HG03060 (cell line): ENCODE measurements at regions not wholly inside any gene's neighbourhood (a gene's known extent, or its start where the extent isn't known, plus 50 kb on each side); places are given as distances from the start of the nearest gene placed in this dataset.
"Not testable (repeated sequence)": the region's sequence is repeated elsewhere in the genome, so short reads cannot be mapped to it uniquely, and the experiment has no call there.

Experiments
- ATAC-seq: cut with Tn5 transposase; IDR thresholded peaks from one replicate; pipeline ENCODE4 v1.9.1; 2021; ENCODE audit warnings: low read depth, moderate number of reproducible peaks; ENCODE audit not compliant: unreplicated experiment

DNA sequence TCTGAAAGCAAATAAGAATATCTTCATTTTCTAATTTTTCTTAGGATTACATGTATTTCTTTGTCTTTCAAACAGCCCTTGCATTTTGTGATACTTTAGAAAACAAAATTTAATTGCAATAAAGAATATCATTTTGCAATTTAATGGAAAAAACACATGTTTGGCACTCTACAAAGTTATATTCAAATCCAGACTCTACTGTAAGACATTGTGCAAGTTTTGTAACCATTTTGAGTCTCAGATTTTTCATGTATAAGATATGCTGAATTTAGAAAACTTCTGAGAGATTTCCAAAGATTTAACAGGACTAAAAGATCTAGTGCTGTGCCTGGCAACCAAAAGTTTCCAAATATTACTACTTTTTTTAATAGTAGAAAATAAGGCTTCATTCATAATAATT is 187.1 kb upstream of the AGTR1 start:
- ATAC-seq: no peak

DNA sequence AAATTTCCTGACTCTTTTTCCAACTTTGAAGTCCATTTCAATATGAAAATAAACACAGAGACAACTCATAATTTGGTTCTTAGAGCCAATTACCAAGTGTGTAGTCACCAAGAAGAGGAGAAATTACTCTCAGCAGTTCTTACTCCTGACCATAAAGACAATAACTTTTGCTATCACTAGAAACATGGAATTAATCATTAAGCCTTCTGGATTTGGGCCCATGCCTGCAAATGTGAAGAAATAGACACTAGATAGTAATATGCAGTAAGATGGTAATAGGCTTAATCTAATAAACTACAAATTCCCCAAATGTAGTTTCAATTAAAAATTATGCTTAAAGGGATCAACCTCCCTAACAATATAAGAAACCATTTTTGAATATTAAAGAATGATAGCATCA is 185.1 kb upstream of the AGTR1 start:
- no peak for ATAC-seq

GRCh38 chr3:148513096-148513543 is 184.6 kb upstream of the AGTR1 start:
- ATAC-seq: no peak

GRCh38 chr3:148518520-148518919 is 179.2 kb upstream of the AGTR1 start:
- ATAC-seq: no peak

DNA sequence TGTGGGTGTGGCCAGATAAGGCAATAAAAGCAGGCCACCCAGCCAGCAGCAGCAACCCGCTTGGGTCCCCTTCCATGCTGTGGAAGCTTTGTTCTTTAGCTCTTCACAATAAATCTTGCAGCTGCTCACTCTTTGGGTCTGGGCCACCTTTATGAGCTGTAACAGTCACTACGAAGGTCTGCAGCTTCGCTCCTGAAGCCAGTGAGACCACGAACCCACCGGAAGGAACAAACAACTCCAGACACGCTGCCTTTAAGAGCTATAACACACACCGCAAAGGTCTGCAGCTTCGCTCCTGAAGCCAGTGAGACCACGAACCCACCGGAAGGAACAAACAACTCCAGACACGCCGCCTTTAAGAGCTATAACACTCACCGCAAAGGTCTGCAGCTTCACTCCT is 172.1 kb upstream of the AGTR1 start:
- ATAC-seq: not testable (repeated sequence)

- ATAC-seq: no peak
These were observed 169.7 kb upstream of the AGTR1 start for GRCh38 chr3:148528024-148528423.

DNA sequence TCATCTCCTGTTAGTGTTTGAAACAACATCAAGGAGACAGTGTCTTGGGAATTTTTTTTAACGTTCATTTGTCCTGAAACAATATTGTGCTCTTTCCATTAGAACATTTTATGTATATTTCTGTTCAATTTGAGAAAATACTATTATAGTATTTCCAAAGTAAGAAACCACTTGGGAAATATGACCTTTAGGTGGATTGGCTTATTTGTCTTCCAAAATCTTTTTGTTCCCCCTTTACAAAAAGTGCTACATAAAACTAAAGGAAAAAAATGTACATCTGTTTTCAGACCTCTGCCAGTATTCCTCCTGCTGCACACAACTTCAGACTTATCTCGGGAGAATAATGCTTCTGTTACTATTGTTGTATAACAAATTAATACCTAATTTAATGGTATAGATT is 165.9 kb upstream of the AGTR1 start:
- no peak for ATAC-seq

DNA sequence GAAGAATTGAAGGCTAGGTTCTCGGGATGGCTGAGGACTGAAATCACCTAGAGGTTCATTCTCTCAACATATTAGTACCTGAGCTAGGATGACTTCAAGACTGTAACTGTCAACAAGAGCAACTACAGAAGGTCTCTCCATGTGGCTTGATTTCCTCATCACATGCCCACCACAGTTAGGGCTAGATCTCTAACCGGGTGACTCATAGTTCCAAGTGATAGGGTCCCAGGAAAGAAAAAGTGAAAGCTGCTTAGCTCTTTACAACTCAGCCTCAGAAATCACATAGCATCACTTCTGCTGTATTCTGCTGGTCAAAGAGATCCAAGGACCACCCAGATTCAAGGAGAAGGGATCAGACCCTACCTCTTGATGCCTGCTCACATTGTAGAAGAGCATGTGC is 165.4 kb upstream of the AGTR1 start:
- ATAC-seq: no peak

GRCh38 chr3:148532774-148533173 is 164.9 kb upstream of the AGTR1 start:
- no peak for ATAC-seq

- no peak for ATAC-seq
These were observed 163.4 kb upstream of the AGTR1 start for GRCh38 chr3:148534089-148534988.

DNA sequence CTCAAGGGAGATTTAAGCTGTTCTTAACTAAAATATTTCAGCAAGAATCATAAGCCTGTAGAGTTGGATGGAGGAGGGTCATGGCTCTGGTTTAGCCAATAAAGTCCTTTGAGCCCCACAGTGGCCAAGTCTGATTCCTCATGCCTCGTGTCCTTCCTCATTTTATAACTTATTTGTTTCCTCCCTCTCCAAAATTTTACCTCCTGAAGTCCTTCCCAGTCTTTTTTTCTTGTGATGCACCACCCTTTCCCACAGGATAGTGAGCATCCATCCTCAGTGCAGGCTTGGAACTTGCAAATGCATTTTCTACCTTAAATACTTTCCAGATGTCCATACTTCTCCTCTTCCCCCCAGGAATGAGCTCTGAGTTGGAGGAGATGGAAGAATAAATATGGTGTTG is 162.7 kb upstream of the AGTR1 start:
- no peak for ATAC-seq

DNA sequence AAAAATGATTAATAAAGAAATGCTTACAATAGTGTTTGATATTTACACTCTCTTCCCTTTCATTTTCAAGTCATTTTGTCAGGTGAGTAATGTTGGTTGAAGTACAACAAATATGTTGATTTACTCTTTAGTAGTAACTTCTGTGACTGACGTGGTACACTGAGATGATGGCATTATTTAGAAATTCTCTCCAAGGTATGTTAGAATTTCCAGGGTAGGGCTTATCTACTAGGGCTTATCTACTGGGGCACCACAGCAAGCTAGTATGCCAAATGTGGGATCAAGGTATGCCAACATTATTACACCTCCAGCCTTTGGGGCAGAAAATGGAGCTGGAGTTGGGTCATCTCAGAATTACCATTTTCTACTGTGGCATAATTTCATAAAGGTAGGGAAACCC is 157.4 kb upstream of the AGTR1 start:
- ATAC-seq: no peak

DNA sequence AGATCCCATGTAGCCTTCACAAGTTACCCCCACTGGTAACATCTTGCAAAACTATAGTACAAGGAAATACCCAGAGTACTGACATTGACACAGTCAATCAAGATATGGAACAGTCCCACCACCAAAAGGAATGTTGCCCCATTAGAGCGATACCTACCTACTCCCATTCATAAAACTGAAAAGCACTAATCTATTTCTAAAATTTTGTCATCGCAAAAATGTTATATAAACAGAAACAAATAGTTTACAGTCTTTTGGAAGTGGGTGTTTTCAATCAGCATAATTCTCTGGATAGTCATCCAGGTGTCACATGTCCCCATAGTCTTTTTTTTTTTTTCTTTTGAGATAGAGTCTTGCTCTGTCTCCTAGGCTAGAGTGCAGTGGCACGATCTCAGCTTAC is 156.9 kb upstream of the AGTR1 start:
- no peak for ATAC-seq

DNA sequence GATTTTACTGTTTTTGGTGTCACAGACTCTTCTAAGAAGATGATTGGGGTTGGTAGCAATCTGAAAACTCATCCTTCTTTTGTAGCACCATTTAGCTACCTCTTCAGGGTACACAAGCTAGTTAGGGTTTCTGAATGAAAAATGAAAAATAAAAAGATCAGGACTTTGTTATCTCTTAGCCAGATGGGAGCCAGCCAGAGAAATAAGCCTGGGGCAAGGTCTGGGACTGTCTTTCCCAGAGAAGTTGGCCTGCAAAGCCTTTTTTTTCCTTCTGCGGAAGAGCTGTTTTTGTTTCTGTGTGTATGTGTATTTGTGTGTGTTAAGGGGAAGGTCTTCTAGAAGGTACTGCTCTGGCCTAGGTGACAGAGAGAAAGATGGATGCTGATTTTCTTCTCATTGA is 150.7 kb upstream of the AGTR1 start:
- ATAC-seq: no peak

DNA sequence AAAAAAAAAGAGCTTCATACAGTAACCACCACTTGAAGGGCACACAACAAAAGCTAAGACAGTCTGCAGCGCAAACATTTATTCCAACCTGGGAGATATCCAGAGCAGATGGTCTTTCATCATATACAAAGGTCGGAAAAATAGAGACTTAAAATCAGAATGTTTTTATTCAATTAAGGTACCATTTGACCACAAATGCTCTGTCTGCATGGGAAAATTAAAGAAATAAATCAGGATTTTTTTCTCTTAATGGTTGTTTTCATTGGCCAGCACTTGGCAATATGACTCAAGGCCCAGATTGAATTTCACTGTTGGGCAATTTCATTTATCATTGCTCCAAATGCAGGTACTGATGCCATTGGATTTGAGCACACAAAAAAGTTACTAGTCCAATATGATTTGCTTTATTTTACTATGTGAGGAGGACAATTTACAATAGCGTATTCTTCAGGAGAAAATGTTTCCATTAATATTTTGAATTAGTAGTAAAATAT is 145.9 kb upstream of the AGTR1 start:
- no peak for ATAC-seq

DNA sequence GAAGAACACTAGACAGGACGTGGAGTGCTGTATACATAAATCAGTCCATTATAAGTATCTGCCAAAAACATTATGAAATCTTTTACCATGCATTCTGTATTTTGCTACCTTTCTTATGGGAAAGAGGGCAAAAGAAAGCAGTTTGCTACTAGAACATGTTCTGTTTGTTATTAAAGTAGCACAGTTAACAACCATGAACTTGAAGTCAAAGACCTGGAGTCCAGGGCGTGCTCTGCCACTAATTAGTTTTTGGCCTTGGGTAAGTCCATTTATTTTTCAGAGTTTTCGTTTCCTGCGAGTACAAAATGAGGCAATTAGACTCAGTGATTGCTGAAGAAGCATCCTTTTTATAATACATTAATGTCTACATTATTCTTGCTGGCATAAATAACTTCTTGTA is 143.3 kb upstream of the AGTR1 start:
- no peak for ATAC-seq

GRCh38 chr3:148556664-148557063 is 141.0 kb upstream of the AGTR1 start:
- no peak for ATAC-seq

DNA sequence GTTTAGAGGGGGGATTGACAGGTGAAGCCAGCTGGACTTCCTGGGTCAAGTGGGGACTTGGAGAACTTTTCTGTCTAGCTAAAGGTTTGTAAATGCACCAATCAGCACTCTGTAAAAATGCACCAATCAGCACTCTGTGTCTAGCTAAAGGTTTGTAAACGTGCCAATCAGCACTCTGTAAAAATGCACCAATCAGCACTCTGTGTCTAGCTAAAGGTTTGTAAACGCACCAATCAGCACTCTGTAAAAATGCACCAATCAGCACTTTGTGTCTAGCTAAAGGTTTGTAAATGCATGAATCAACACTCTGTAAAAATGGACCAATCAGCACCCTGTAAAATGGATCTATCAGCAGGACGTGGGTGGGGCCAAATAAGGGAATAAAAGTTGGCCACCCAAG is 120.1 kb upstream of the AGTR1 start:
- not testable (repeated sequence) for ATAC-seq

- no peak for ATAC-seq
These were observed 115.6 kb upstream of the AGTR1 start for GRCh38 chr3:148582126-148582525.

- ATAC-seq: no peak
These were observed 113.9 kb upstream of the AGTR1 start for GRCh38 chr3:148583793-148584192.

DNA sequence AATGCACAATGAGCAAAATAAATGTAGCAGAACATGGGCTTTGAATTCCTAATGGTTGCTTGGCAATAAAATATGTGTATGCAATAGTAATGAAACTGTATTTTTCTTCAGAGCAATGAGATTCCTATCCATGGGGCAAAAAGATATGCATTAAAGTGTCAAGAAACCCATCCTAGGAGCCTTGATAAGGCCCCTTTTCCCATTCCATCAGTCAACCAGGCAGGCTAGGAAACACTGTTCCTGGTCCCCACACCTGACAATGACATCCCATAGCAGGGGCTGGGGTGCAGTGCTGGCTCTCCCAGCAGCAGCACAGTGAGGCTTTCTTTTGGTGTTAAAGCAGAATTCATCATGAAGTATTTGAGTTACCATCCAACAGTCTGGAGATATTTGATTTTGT is 113.3 kb upstream of the AGTR1 start:
- no peak for ATAC-seq

DNA sequence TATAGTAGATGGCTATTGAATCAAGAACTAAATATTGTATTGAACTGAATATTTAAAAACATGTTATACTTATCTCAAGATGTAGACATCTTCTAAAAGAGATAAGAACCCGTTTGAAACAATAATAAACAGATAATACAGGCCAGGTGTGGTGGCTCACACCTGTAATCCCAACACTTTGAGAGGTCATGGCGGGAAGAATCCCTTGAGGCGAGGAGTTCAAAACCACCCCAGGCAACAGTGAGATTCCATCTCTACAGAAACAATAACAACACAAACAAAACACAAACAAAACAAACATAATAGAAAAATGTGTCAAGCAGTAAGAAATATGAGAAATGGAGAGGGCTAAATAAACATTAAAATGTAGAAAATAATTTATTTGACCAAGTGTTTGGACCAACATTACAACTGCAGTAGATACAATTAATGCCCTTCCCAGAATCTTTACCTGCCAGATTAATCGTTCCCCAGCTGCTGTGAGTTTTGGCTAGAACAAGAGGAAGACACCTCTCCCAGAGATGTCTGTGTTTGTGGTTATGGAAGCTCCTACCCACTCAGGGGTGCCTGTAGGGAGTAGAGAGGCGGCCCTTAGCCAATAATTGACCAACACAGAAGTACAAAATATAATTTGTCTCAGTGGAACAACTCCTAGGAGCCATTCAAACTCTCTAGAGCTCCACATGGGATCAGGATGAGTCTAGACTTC is 111.9 kb upstream of the AGTR1 start:
- no peak for ATAC-seq
